ACC112 (cell line): ENCODE measurements at regions not wholly inside any gene's neighbourhood (a gene's known extent, or its start where the extent isn't known, plus 50 kb on each side); places are given as distances from the start of the nearest gene placed in this dataset.

ENCODE experiments used
- H2AFZ ChIP-seq: fragments of 200-600 bp; sonication (generic); one replicate; pipeline ENCODE4 v1.6.0; 2017; ENCODE audit warnings: antibody characterized with exemption, low read length; ENCODE audit not compliant: unreplicated experiment
- H3K27ac ChIP-seq: fragments of 200-600 bp; sonication (generic); 2 replicates; pipeline ENCODE4 v1.5.1; 2014; ENCODE audit warnings: low read depth, mild to moderate bottlenecking, antibody characterized with exemption, low read length, moderate library complexity
- H3K27me3 ChIP-seq: fragments of 200-600 bp; sonication (generic); 2 replicates; pipeline ENCODE4 v1.6.1; 2014; ENCODE audit warnings: mild to moderate bottlenecking, antibody characterized with exemption, low read length, moderate library complexity, mixed read lengths; ENCODE audit not compliant: insufficient read depth
- H3K36me3 ChIP-seq: fragments of 200-600 bp; sonication (generic); 2 replicates; pipeline ENCODE4 v1.6.1; 2016; ENCODE audit warnings: mild to moderate bottlenecking, antibody characterized with exemption, low read length, moderate library complexity, mixed read lengths; ENCODE audit not compliant: insufficient read depth
- H3K4me1 ChIP-seq: fragments of 200-600 bp; sonication (generic); one replicate; pipeline ENCODE4 v1.6.1; 2016; ENCODE audit warnings: low read length, mixed read lengths; ENCODE audit not compliant: insufficient read depth, unreplicated experiment, control insufficient read depth
- H3K4me3 ChIP-seq: fragments of 200-600 bp; sonication (generic); 2 replicates; pipeline ENCODE4 v1.5.1; 2014; ENCODE audit warnings: mild to moderate bottlenecking, low read depth, low read length
- H3K79me2 ChIP-seq: fragments of 200-600 bp; sonication (generic); one replicate; pipeline ENCODE4 v1.6.0; 2016; ENCODE audit warnings: low read length; ENCODE audit not compliant: control insufficient read depth, unreplicated experiment, insufficient read depth

DNA sequence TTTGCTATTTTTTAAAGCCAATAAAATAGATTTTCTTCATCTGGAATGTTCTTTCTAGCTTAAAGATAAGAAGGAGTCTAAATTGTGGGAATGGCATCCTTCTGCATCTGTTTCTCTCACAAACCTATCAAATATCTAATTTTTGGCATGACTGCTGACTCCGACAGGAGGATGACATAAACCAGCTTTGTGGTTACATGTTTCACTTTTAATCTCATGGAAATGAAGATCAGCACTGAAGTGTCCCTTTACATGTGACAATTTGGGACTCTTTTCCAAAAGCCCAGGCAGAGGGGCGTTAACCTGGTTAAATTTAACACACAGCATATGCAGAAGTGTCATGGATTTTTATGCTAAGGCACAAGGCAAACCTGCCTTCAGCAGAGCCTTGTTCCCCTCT, 694.7 kb downstream of the ARHGAP15 start:
- no peaks in the 10 kb centered on the region for H3K79me2 ChIP-seq
- no peak overlapping the region for H2AFZ ChIP-seq
- H3K4me3 ChIP-seq = no peak overlapping the region
- H3K27ac ChIP-seq = no peak overlapping the region
- no peaks in the 10 kb centered on the region for H3K36me3 ChIP-seq
- H3K4me1 ChIP-seq = no peaks in the 10 kb centered on the region
- H3K27me3 ChIP-seq = no peaks in the 10 kb centered on the region

DNA sequence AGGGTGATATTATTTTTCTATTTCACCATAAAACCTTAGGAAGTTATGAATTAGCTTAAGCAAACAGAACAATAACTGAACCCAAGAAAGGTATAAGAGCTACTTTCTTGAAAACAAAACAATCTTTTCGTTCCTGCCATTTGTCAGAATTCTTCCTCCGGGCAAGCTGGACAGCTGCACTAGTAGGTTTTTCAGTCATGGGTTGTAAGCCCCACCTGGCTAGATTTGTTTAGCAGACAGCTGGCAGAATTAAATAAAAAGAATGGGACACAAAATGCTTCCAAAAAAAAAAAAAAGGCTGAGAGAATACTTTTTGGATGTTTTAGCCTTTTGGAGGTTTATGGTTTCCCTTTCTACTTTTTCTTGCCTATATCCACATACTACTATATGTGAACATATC, 694.1 kb downstream of the ARHGAP15 start:
- no peaks in the 10 kb centered on the region for H3K79me2 ChIP-seq
- no peaks in the 10 kb centered on the region for H3K27me3 ChIP-seq
- no peaks in the 10 kb centered on the region for H3K36me3 ChIP-seq
- H3K4me1 ChIP-seq = no peaks in the 10 kb centered on the region
- no peak overlapping the region for H2AFZ ChIP-seq
- H3K27ac ChIP-seq = no peak overlapping the region
- H3K4me3 ChIP-seq = no peak overlapping the region

DNA sequence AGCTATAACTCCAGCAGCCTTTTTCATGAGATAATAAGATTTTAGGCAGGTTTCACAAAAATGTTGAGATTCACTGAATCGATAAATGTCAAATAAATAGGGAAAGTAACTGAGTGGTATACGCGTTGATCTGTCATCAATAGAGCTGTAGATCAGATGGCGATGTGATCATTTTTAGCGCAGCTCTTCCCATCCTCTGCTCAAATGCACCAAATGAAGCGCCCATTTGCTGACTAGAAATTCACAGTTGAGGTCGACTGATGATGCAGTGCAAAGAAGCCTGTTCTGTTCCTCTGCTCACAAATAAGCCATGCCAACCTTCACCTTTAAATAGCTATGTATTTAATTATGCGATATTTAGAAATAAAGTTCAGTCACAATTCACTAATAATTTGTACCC, 693.5 kb downstream of the ARHGAP15 start:
- H2AFZ ChIP-seq = no peak overlapping the region
- no peaks in the 10 kb centered on the region for H3K27me3 ChIP-seq
- H3K27ac ChIP-seq = no peak overlapping the region
- no peak overlapping the region for H3K4me3 ChIP-seq
- no peaks in the 10 kb centered on the region for H3K36me3 ChIP-seq
- H3K4me1 ChIP-seq = no peaks in the 10 kb centered on the region
- H3K79me2 ChIP-seq = no peaks in the 10 kb centered on the region

GRCh38 chr2:143819764-143820163, 690.5 kb downstream of the ARHGAP15 start:
- Histone ChIP-seq H3K27me3 (no peaks in the 10 kb centered on the region), H3K4me1 (no peaks in the 10 kb centered on the region), H2AFZ (no peak overlapping the region), H3K79me2 (no peaks in the 10 kb centered on the region), H3K36me3 (no peaks in the 10 kb centered on the region), H3K4me3 (no peak overlapping the region), H3K27ac (no peak overlapping the region)

- Histone ChIP-seq H2AFZ (no peak overlapping the region), H3K4me3 (no peak overlapping the region), H3K27ac (no peak overlapping the region), H3K79me2 (no peaks in the 10 kb centered on the region), H3K27me3 (no peaks in the 10 kb centered on the region), H3K4me1 (no peaks in the 10 kb centered on the region), H3K36me3 (no peaks in the 10 kb centered on the region)
Measured at GRCh38 chr2:143819190-143819735, 690.0 kb downstream of the ARHGAP15 start.
